HCT116 (cell line): ENCODE measurements at regions not wholly inside any gene's neighbourhood (a gene's known extent, or its start where the extent isn't known, plus 50 kb on each side); places are given as distances from the start of the nearest gene placed in this dataset.

Experiments
- CTCF ChIP-seq, 3 experiments: fragments of 200-600 bp in 1 of 3; sonication (generic) in 1 of 3; IDR thresholded peaks in 2 of 3; conservative IDR thresholded peaks in 1 of 3; 2 replicates each; pipeline ENCODE4 v1.5.1; 2012 to 2017; ENCODE audit warnings: low read depth in 2 of 3, low read length in 2 of 3, antibody characterized with exemption in 1 of 3, borderline replicate concordance in 1 of 3, control low read depth in 1 of 3, mild to moderate bottlenecking in 1 of 3, mixed read lengths in 1 of 3, mixed run types in 1 of 3, moderate library complexity in 1 of 3; ENCODE audit not compliant: insufficient read depth in 1 of 3
- EGR1 ChIP-seq: IDR thresholded peaks from 2 replicates; pipeline ENCODE4 v1.6.1; 2012; ENCODE audit warnings: low read depth
- EZH2 ChIP-seq: fragments of 200-600 bp; sonication (generic); IDR thresholded peaks from 2 replicates; pipeline ENCODE4 v1.6.1; 2017; ENCODE audit warnings: antibody characterized with exemption, mixed run types
- EZH2phosphoT487 ChIP-seq: fragments of 200-600 bp; IDR thresholded peaks from 2 replicates; pipeline ENCODE4 v1.6.1; 2018; ENCODE audit warnings: antibody characterized with exemption, borderline replicate concordance
- POLR2A ChIP-seq: IDR thresholded peaks from 2 replicates; pipeline ENCODE4 v1.7.0; 2011; ENCODE audit warnings: borderline replicate concordance; ENCODE audit not compliant: insufficient read depth, insufficient read length; ENCODE audit errors: extremely low read depth
- POLR2AphosphoS5 ChIP-seq: IDR thresholded peaks from 2 replicates; pipeline ENCODE4 v1.6.1; 2011; ENCODE audit warnings: mild to moderate bottlenecking, low read depth, low read length, moderate library complexity
- SIN3A ChIP-seq: IDR thresholded peaks from 2 replicates; pipeline ENCODE4 v1.6.1; 2012; ENCODE audit warnings: low read depth
- SP1 ChIP-seq: IDR thresholded peaks from 2 replicates; pipeline ENCODE4 v1.6.1; 2012; ENCODE audit warnings: low read depth
- TCF7L2 ChIP-seq: IDR thresholded peaks from 2 replicates; pipeline ENCODE4 v1.7.0; 2011; ENCODE audit warnings: borderline replicate concordance, inconsistent platforms; ENCODE audit not compliant: insufficient read depth, insufficient read length; ENCODE audit errors: extremely low read depth
- ZBTB33 ChIP-seq: IDR thresholded peaks from 2 replicates; pipeline ENCODE4 v1.6.1; 2011; ENCODE audit warnings: mild to moderate bottlenecking, low read length, moderate library complexity; ENCODE audit not compliant: insufficient replicate concordance; ENCODE audit errors: extremely low read depth
- ZFX ChIP-seq: fragments of 450-650 bp; IDR thresholded peaks from 2 replicates; pipeline ENCODE4 v1.6.1; 2017
- ZNF274 ChIP-seq: fragments of 200-500 bp; sonication (Bioruptor generic); IDR thresholded peaks from 2 replicates; pipeline ENCODE4 v1.6.1; 2014; ENCODE audit warnings: mild to moderate bottlenecking, low read depth, low read length, inconsistent platforms

GRCh38 chr2:126986631-126987187 lies 88.0 kb downstream of the TEX51 start:
- no peak for TF ChIP-seq CTCF (IDR thresholded peaks at IDR 0.05 in 2 of 3, conservative IDR thresholded peaks at IDR 0.05 in 1 of 3; ENCODE audit: borderline replicate concordance in 1 of 3, insufficient read depth in 1 of 3, low read depth in 2 of 3, low read length in 2 of 3)
- no peak for TF ChIP-seq EZH2phosphoT487
- TF ChIP-seq TCF7L2, result no peak
- TF ChIP-seq ZFX, result no peak
- no peak for TF ChIP-seq ZNF274
- no peak for TF ChIP-seq POLR2AphosphoS5
- no peak for TF ChIP-seq EGR1
- TF ChIP-seq SP1, result no peak
- TF ChIP-seq SIN3A, result no peak
- TF ChIP-seq EZH2, result no peak
- no peak for TF ChIP-seq POLR2A
- TF ChIP-seq ZBTB33, result no peak
